Heart right ventricle (tissue), 16 donors: ENCODE measurements at regions not wholly inside any gene's neighbourhood (a gene's known extent, or its start where the extent isn't known, plus 50 kb on each side); places are given as distances from the start of the nearest gene placed in this dataset.

ENCODE experiments used
- ATAC-seq, 8 donors: fragments of 200-7000 bp; cut with Tn5 transposase; one replicate each; pipeline ENCODE4 v1.9.1; 2020; ENCODE audit warnings: mild to moderate bottlenecking in 8 of 8, moderate library complexity in 8 of 8, moderate number of reproducible peaks in 1 of 8
- DNase-seq, 2 donors: peaks; one replicate each; pipeline ENCODE4 v3.0.0-alpha.2; 2020
- H3K27ac ChIP-seq, 10 donors: fragments of 200-600 bp; sonication (generic) in 2 of 10; one replicate each; pipeline versions ENCODE4 v1.5.0 to v1.8.0; 2020 to 2022; ENCODE audit warnings: mild to moderate bottlenecking in 3 of 10
- H3K27me3 ChIP-seq, 7 donors: fragments of 200-600 bp; one replicate each; pipeline ENCODE4 v1.8.0; 2021 to 2022; ENCODE audit warnings: mild to moderate bottlenecking in 2 of 7
- H3K36me3 ChIP-seq, 9 donors: fragments of 200-600 bp; sonication (generic) in 1 of 9; one replicate each; pipeline versions ENCODE4 v1.5.0 to v1.8.0; 2020 to 2022; ENCODE audit warnings: mild to moderate bottlenecking in 2 of 9
- H3K4me1 ChIP-seq, 9 donors: fragments of 200-600 bp; sonication (generic) in 1 of 9; one replicate each; pipeline versions ENCODE4 v1.5.0 to v1.8.0; 2020 to 2022; ENCODE audit warnings: mild to moderate bottlenecking in 4 of 9
- H3K4me3 ChIP-seq, 10 donors: fragments of 200-600 bp; sonication (generic) in 2 of 10; one replicate each; pipeline versions ENCODE4 v1.5.0 to v1.8.0; 2020 to 2022; ENCODE audit warnings: mild to moderate bottlenecking in 7 of 10, moderate library complexity in 2 of 10
- H3K9me3 ChIP-seq, 11 donors: fragments of 200-600 bp in 10 of 11; sonication (generic) in 2 of 11; one replicate each; pipeline versions ENCODE4 v1.5.0 to v1.8.0; 2013 to 2022; ENCODE audit warnings: mild to moderate bottlenecking in 2 of 11, control low read depth in 1 of 11, moderate library complexity in 1 of 11
- CTCF ChIP-seq, 9 donors: fragments of 200-600 bp; sonication (generic) in 2 of 9; IDR thresholded peaks; one replicate each; pipeline versions ENCODE4 v1.5.0 to v1.8.0; 2021 to 2022; ENCODE audit warnings: antibody characterized with exemption in 9 of 9, mild to moderate bottlenecking in 5 of 9, moderate library complexity in 1 of 9
- WGBS, 2 donors: extraction: QIAGEN DNeasy Blood & Tissue Kit; methylation state at CpG; one replicate each; pipeline ENCODE4 v1.1.7; 2013; ENCODE audit warnings: inconsistent platforms in 1 of 2; 5-methylcytosine and 5-hydroxymethylcytosine counted together
- intact Hi-C, 10 donors: fragments of 100-400 bp; cut with DNase I; formaldehyde crosslinking; loops; one replicate each; pipeline versions ENCODE4 v1.11.1 to v1.14.2; 2022
- donor health status: Arrhythmogenic right ventricular cardiomyopathy.
- donor health status: ischemic (EF 13 %, LVEDD 7.1; RV severe dilation, severe dysfunction).
- donor health status: healthy with polysubstance abuse.
- donor health status: DM: no; HTN: yes; CAD: no.
- donor health status: DM: no; HTN: no; CAD: no.
- donor health status: ischemic (EF 25% LVEDD 6.9; RV normal size, moderate dysfunction).
- donor health status: ischemic (EF 25% LVEDD 5.7; RV mildly dilated, moderate dysfunction).
- donor health status: healthy.
- donor health status: DM: yes; HTN: yes; CAD: no.
- donor health status: Ischemic cardiomyopathy.
- donor health status: ischemic (EF 35%, LVEDD 5.7; RV mildly dilated, moderate dysfunction).
- donor health status: nonischemic (EF 11% LVEDD 7.7; RV severe dilation, severe dysfunction).
- donor health status: DM: yes; HTN: yes; CAD: no.
- donor health status: PGD.
- donor health status: ischemic (EF 29% LVEDD 5.4; RV normal size, mild dysfunction).
- donor health status: nonischemic (EF 23%, LVEDD 6.1; RV moderate dilation, normal function).

- Histone ChIP-seq H3K4me1 (no peaks in the 10 kb centered on the region), H3K27ac (no peak overlapping the region), H3K27me3 (peaks cover 0 to 4% (median 0%) of the 10 kb centered on the region in 7 donors), H3K4me3 (no peak overlapping the region), H3K9me3 (no peaks in the 10 kb centered on the region), H3K36me3 (no peaks in the 10 kb centered on the region)
- no peak for DNase-seq
- intact Hi-C loops, result no loop called here
- no peak for ATAC-seq
- no peak for TF ChIP-seq CTCF (IDR thresholded peaks at IDR 0.05)
- 85 to 90% methylated on average over 3 of the region's 3 CpGs for WGBS, 2 donors
Measured at GRCh38 chr12:46950094-46950493, 124.3 kb upstream of the SLC38A4 start.

- 78 to 88% methylated on average over 1 of the region's 1 CpG for WGBS, 2 donors
- ATAC-seq, result no peak
- intact Hi-C loops, result no loop called here
Measured at GRCh38 chr12:46952880-46953483, 126.4 kb upstream of the PCED1B start.

GRCh38 chr12:46956451-46957035, 122.9 kb upstream of the PCED1B start:
- intact Hi-C loops, result no loop called here
- no peaks in the 10 kb centered on the region for H3K36me3 ChIP-seq
- no peak overlapping the region for H3K4me3 ChIP-seq
- no peak for DNase-seq
- peaks cover 0 to 3% (median 0%) of the 10 kb centered on the region in 7 donors for H3K27me3 ChIP-seq
- no peak overlapping the region for H3K27ac ChIP-seq
- TF ChIP-seq CTCF (IDR thresholded peaks at IDR 0.05), result no peak
- 58 to 64% methylated on average over 5 of the region's 5 CpGs for WGBS, 2 donors
- H3K9me3 ChIP-seq, result no peaks in the 10 kb centered on the region
- ATAC-seq, result no peak
- H3K4me1 ChIP-seq, result peaks cover 0 to 11% (median 0%) of the 10 kb centered on the region in 9 donors

More at GRCh38 chr12:46952880-46953483, 126.4 kb upstream of the PCED1B start:
- H3K27ac ChIP-seq, result no peak overlapping the region
- H3K4me3 ChIP-seq, result no peak overlapping the region
- H3K4me1 ChIP-seq, result peaks cover 0 to 3% (median 0%) of the 10 kb centered on the region in 9 donors
- no peaks in the 10 kb centered on the region for H3K9me3 ChIP-seq
- TF ChIP-seq CTCF (IDR thresholded peaks at IDR 0.05), result no peak
- no peaks in the 10 kb centered on the region for H3K36me3 ChIP-seq
- H3K27me3 ChIP-seq, result peaks cover 0 to 4% (median 0%) of the 10 kb centered on the region in 7 donors
- DNase-seq, result no peak

- H3K27me3 ChIP-seq, result no peaks in the 10 kb centered on the region
- WGBS, 2 donors, result 87% methylated on average over 3 of the region's 3 CpGs
- TF ChIP-seq CTCF (IDR thresholded peaks at IDR 0.05), result no peak
- no peak overlapping the region for H3K4me3 ChIP-seq
- DNase-seq (no peak), ATAC-seq (no peak)
- intact Hi-C loops, result no loop called here
- H3K27ac ChIP-seq, result no peak overlapping the region
- H3K4me1 ChIP-seq, result peaks cover 0 to 11% (median 2%) of the 10 kb centered on the region in 9 donors
- H3K9me3 ChIP-seq, result no peaks in the 10 kb centered on the region
- H3K36me3 ChIP-seq, result no peaks in the 10 kb centered on the region
Measured at GRCh38 chr12:46958053-46958452, 121.4 kb upstream of the PCED1B start.
